Endothelial cell of umbilical vein (primary cell): ENCODE measurements at regions not wholly inside any gene's neighbourhood (a gene's known extent, or its start where the extent isn't known, plus 50 kb on each side); places are given as distances from the start of the nearest gene placed in this dataset.
A peak's percentile ranks its signal among the peaks of the same experiment; 100 is the strongest.

ENCODE experiments used
- BruUV-seq: library from RNA; stranded (reverse); fragments of 400-500 nt; replicated peaks from 2 replicates; lab custom pipeline; 2021; lab: Mats Ljungman, UMichigan
- CTCF ChIA-PET: fragments of 300-600, 350-600 bp; sonication (Branson Sonifier 250); formaldehyde crosslinking; loops from one replicate; lab custom pipeline; 2021; ENCODE audit warnings: antibody characterized with exemption, inconsistent platforms; lab: Charles Lee
- POLR2A ChIA-PET: fragments of 300-600, 350-600 bp; sonication (Branson Sonifier 250); formaldehyde crosslinking; loops from one replicate; lab custom pipeline; 2021; ENCODE audit warnings: antibody characterized with exemption, inconsistent platforms; lab: Charles Lee
- DNase-seq: peaks from one replicate; pipeline ENCODE4 v3.0.0-alpha.2; 2011; ENCODE audit warnings: low read depth, low spot score
- FAIRE-seq: peaks from 2 replicates; lab custom pipeline; 2011; peaks lifted over from hg19 to GRCh38; lab: Jason Lieb, UNC
- H2AFZ ChIP-seq: 2 replicates; pipeline ENCODE4 v1.6.0; 2012; ENCODE audit warnings: low read depth, low read length, control low read depth, inconsistent platforms
- H3K27ac ChIP-seq: 2 replicates; pipeline ENCODE4 v1.5.1; 2011; ENCODE audit warnings: low read depth, mild to moderate bottlenecking, control low read depth, low read length, moderate library complexity; ENCODE audit not compliant: insufficient read depth
- H3K27me3 ChIP-seq, 2 experiments: 2 replicates each; pipeline versions ENCODE4 v1.6.0 to v1.6.1; 2011; ENCODE audit warnings: low read length in 2 of 2, mixed read lengths in 1 of 2; ENCODE audit not compliant: control insufficient read depth in 2 of 2, insufficient read depth in 2 of 2
- H3K36me3 ChIP-seq, 2 experiments: 2 replicates in 1 of 2; 3 replicates in 1 of 2; pipeline ENCODE4 v1.5.1; 2011; ENCODE audit warnings: low read length in 2 of 2, mild to moderate bottlenecking in 1 of 2, moderate library complexity in 1 of 2; ENCODE audit not compliant: control insufficient read depth in 2 of 2, insufficient read depth in 2 of 2; ENCODE audit errors: extremely low read depth in 1 of 2
- H3K4me1 ChIP-seq: 3 replicates; pipeline ENCODE4 v1.5.1; 2011; ENCODE audit warnings: mild to moderate bottlenecking, low read length; ENCODE audit not compliant: control insufficient read depth, insufficient read depth; ENCODE audit errors: extremely low read depth
- H3K4me2 ChIP-seq: 2 replicates; pipeline ENCODE4 v1.6.1; 2011; ENCODE audit warnings: low read length, control low read depth, mixed read lengths; ENCODE audit not compliant: insufficient read depth
- H3K4me3 ChIP-seq, 3 experiments: fragments of 200-600 bp in 1 of 3; sonication (generic), shearing (Covaris generic) in 1 of 3; replicated peaks in 1 of 3; 2 replicates each; pipeline ENCODE4 v1.5.1; 2011 to 2016; ENCODE audit warnings: control low read depth in 3 of 3, low read length in 3 of 3, mild to moderate bottlenecking in 2 of 3, inconsistent platforms in 1 of 3, low read depth in 1 of 3, moderate library complexity in 1 of 3; ENCODE audit not compliant: insufficient read depth in 1 of 3
- H3K79me2 ChIP-seq: 2 replicates; pipeline ENCODE4 v1.6.0; 2012; ENCODE audit warnings: low read length, inconsistent platforms; ENCODE audit not compliant: control insufficient read depth, insufficient read depth
- H3K9ac ChIP-seq: replicated peaks from 2 replicates; pipeline ENCODE3; 2011; ENCODE audit warnings: low read length, control low read depth; ENCODE audit not compliant: insufficient read depth; ENCODE audit errors: extremely low read depth
- H3K9me1 ChIP-seq: replicated peaks from 3 replicates; pipeline ENCODE4 v1.6.0; 2011; ENCODE audit warnings: mild to moderate bottlenecking, low read length; ENCODE audit not compliant: control insufficient read depth, insufficient read depth; ENCODE audit errors: extremely low read depth
- H3K9me3 ChIP-seq: replicated peaks from 2 replicates; pipeline ENCODE4 v1.5.1; 2012; ENCODE audit warnings: low read length, inconsistent platforms; ENCODE audit not compliant: control insufficient read depth, insufficient read depth
- H4K20me1 ChIP-seq: replicated peaks from 2 replicates; pipeline ENCODE3; 2011; ENCODE audit warnings: mild to moderate bottlenecking, low read length; ENCODE audit not compliant: control insufficient read depth, insufficient read depth; ENCODE audit errors: extremely low read depth
- CTCF ChIP-seq, 2 donors: IDR thresholded peaks; 1 replicate in 1 of 2; 2 replicates in 1 of 2; pipeline ENCODE4 v1.5.1; 2011; ENCODE audit warnings: low read length in 2 of 2, mild to moderate bottlenecking in 2 of 2, moderate library complexity in 2 of 2, control low read depth in 1 of 2, inconsistent platforms in 1 of 2, low read depth in 1 of 2; ENCODE audit not compliant: insufficient read depth in 1 of 2; ENCODE audit errors: extremely low read depth in 1 of 2
- EZH2 ChIP-seq: IDR thresholded peaks from 2 replicates; pipeline ENCODE4 v1.6.1; 2012; ENCODE audit warnings: borderline replicate concordance, low read depth, mild to moderate bottlenecking, moderate library complexity, low read length, inconsistent platforms; ENCODE audit not compliant: severe bottlenecking
- FOS ChIP-seq: IDR thresholded peaks from 2 replicates; pipeline ENCODE4 v1.6.1; 2011; ENCODE audit warnings: mild to moderate bottlenecking, low read length, moderate library complexity, borderline replicate concordance; ENCODE audit not compliant: insufficient read depth
- GATA2 ChIP-seq: IDR thresholded peaks from 2 replicates; pipeline ENCODE4 v1.7.0; 2011; ENCODE audit warnings: low read depth, mild to moderate bottlenecking, moderate library complexity, mixed read lengths, low read length; ENCODE audit not compliant: insufficient read length, insufficient read depth
- JUN ChIP-seq: IDR thresholded peaks from 2 replicates; pipeline ENCODE4 v1.6.1; 2011; ENCODE audit warnings: borderline replicate concordance, low read depth; ENCODE audit not compliant: insufficient read length, insufficient read depth
- MAX ChIP-seq: IDR thresholded peaks from 2 replicates; pipeline ENCODE4 v1.6.1; 2011; ENCODE audit not compliant: insufficient read depth, insufficient read length
- MYC ChIP-seq: IDR thresholded peaks from one replicate; pipeline ENCODE4 v1.6.1; 2011; ENCODE audit warnings: mild to moderate bottlenecking, low read depth, low read length
- POLR2A ChIP-seq: IDR thresholded peaks from 2 replicates; pipeline ENCODE4 v1.6.1; 2012; ENCODE audit warnings: low read depth, mild to moderate bottlenecking, control low read depth, low read length
- POLR2AphosphoS5 ChIP-seq: IDR thresholded peaks from 2 replicates; pipeline ENCODE4 v1.6.1; 2012; ENCODE audit warnings: low read depth, mild to moderate bottlenecking, control low read depth, low read length, moderate library complexity; ENCODE audit not compliant: insufficient read depth
- dilution Hi-C: fragments of 300-500 bp; cut with MboI; formaldehyde crosslinking; loops from one replicate; pipeline ENCODE4 v1.15.0; 2019; ENCODE audit warnings: low sequenced_read_pairs; ENCODE audit not compliant: extremely low pct_ligation_motif_present
- intact Hi-C: fragments of 100-400 bp; cut with micrococcal nuclease; formaldehyde crosslinking; loops from one replicate; pipeline ENCODE4 v1.10.0; 2022

GRCh38 chr3:154955907-154956533 is 124.1 kb upstream of the MME start:
- DNase-seq = peak; percentile 62
- ChIA-PET CTCF (interaction anchor here (0.8 to 3.6 kb wide), 7 partner anchors 12 to 746 kb away, joined by 3 to 68 read pairs (median 4); partner anchors contain the start of gene MME), POLR2A (no interaction called here)
- H3K9me1 ChIP-seq = no peaks in the 10 kb centered on the region
- no peaks in the 10 kb centered on the region for H3K4me1 ChIP-seq
- H3K4me3 ChIP-seq = no peak overlapping the region
- no peak overlapping the region for H3K27ac ChIP-seq
- no peaks in the 10 kb centered on the region for H3K36me3 ChIP-seq
- intact Hi-C loops (no loop called here), dilution Hi-C loops (no loop called here)
- H3K79me2 ChIP-seq = no peaks in the 10 kb centered on the region
- no peak overlapping the region for H2AFZ ChIP-seq
- BruUV-seq = no TSS peak
- H3K9ac ChIP-seq = no peak overlapping the region
- H3K4me2 ChIP-seq = no peak overlapping the region
- H3K9me3 ChIP-seq = no peaks in the 10 kb centered on the region
- no peak for FAIRE-seq
- TF ChIP-seq JUN = no peak
- TF ChIP-seq CTCF (IDR thresholded peaks at IDR 0.05; ENCODE audit: extremely low read depth in 1 of 2, insufficient read depth in 1 of 2, low read depth in 1 of 2, low read length in 2 of 2) = no peak
- no peak for TF ChIP-seq EZH2
- no peak for TF ChIP-seq POLR2AphosphoS5
- no peak for TF ChIP-seq FOS
- TF ChIP-seq POLR2A = no peak
- no peak for TF ChIP-seq MYC
- no peak for TF ChIP-seq MAX
- TF ChIP-seq GATA2 = no peak
- no peaks in the 10 kb centered on the region for H4K20me1 ChIP-seq
- H3K27me3 ChIP-seq = no peaks in the 10 kb centered on the region
